ENCODE measurements at regions not wholly inside any gene's neighbourhood (a gene's known extent, or its start where the extent isn't known, plus 50 kb on each side); places are given as distances from the start of the nearest gene placed in this dataset.

DNA sequence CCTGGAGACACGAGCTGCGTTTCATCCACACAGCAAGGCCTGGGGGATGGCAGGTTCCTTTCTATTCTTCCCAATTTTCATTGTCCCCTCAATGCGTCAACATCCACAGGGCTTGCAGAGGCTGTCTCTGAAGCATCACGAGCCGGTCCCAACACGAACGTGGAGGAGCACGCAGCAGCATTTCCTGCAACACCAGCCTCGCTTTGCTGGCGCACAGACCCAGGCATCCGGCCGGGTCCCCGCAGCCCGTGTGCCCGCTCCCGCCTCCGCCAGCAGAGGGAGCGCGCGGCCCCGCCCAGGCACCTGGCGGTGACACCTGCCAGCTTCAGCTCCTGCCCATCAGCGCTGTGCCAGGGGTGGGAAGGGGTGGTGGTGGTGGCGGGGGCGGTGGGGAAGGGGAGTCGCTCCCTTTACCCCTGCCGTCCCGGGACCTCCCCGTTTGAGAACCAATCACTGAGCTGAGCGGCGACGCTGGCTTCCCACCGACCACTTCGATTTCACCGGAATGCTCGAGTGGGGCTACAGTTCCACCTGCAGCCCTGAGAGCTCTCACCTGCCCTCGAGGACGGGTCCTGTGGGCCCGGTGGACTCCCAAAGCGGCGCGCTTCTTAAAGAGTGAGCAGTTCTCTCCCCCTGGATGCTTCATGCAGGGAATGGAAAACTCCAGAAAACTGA is 464.5 kb downstream of the ICE1 start:
- TF ChIP-seq, protein P1, sequence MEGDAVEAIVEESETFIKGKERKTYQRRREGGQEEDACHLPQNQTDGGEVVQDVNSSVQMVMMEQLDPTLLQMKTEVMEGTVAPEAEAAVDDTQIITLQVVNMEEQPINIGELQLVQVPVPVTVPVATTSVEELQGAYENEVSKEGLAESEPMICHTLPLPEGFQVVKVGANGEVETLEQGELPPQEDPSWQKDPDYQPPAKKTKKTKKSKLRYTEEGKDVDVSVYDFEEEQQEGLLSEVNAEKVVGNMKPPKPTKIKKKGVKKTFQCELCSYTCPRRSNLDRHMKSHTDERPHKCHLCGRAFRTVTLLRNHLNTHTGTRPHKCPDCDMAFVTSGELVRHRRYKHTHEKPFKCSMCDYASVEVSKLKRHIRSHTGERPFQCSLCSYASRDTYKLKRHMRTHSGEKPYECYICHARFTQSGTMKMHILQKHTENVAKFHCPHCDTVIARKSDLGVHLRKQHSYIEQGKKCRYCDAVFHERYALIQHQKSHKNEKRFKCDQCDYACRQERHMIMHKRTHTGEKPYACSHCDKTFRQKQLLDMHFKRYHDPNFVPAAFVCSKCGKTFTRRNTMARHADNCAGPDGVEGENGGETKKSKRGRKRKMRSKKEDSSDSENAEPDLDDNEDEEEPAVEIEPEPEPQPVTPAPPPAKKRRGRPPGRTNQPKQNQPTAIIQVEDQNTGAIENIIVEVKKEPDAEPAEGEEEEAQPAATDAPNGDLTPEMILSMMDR (IDR thresholded peaks at IDR 0.05; ENCODE audit: poor library complexity, severe bottlenecking): peak; percentile 92
- Histone ChIP-seq H3K36me3 (ENCODE audit: low read depth) (no peaks in the 10 kb centered on the region), H3K4me1 (ENCODE audit: insufficient read depth, poor library complexity, severe bottlenecking) (no peaks in the 10 kb centered on the region), H3K4me3 (ENCODE audit: severe bottlenecking) (no peak overlapping the region), H3K27me3 (ENCODE audit: insufficient read depth, poor library complexity, severe bottlenecking) (peaks cover 11% of the 10 kb centered on the region), H3K9me3 (ENCODE audit: severe bottlenecking) (no peaks in the 10 kb centered on the region), H3K27ac (ENCODE audit: poor library complexity, severe bottlenecking) (no peak overlapping the region)
- peak; percentile 78 for ATAC-seq (ENCODE audit: low read depth)
- no peak for DNase-seq (ENCODE audit: low spot score)

DNA sequence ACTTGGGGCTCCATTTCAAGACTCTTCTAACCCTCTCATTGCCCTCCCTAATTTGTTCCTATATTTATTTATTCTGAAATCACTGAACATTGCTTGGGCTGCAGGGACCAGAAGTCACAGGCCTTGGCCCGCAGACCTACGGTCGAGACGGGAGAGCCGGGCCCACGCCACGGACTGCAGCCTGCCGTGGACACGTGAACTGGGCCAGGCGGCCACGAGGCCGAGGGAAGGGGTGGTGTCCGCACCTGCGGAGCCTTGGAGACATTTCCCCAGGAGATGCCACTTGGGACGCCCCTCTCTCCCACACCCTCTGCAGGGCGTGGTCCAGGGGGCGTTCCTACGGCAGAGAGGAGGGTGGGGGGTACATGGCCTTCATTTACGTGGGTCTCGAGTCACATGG is 463.9 kb downstream of the ICE1 start:
- Histone ChIP-seq H3K36me3 (ENCODE audit: low read depth) (no peaks in the 10 kb centered on the region), H3K9me3 (ENCODE audit: severe bottlenecking) (no peaks in the 10 kb centered on the region), H3K4me1 (ENCODE audit: insufficient read depth, poor library complexity, severe bottlenecking) (no peaks in the 10 kb centered on the region), H3K27me3 (ENCODE audit: insufficient read depth, poor library complexity, severe bottlenecking) (peaks cover 11% of the 10 kb centered on the region), H3K4me3 (ENCODE audit: severe bottlenecking) (no peak overlapping the region), H3K27ac (ENCODE audit: poor library complexity, severe bottlenecking) (no peak overlapping the region)
- ATAC-seq (ENCODE audit: low read depth) (no peak), DNase-seq (ENCODE audit: low spot score) (no peak)
- TF ChIP-seq, protein P1 (IDR thresholded peaks at IDR 0.05; ENCODE audit: poor library complexity, severe bottlenecking): no peak

DNA sequence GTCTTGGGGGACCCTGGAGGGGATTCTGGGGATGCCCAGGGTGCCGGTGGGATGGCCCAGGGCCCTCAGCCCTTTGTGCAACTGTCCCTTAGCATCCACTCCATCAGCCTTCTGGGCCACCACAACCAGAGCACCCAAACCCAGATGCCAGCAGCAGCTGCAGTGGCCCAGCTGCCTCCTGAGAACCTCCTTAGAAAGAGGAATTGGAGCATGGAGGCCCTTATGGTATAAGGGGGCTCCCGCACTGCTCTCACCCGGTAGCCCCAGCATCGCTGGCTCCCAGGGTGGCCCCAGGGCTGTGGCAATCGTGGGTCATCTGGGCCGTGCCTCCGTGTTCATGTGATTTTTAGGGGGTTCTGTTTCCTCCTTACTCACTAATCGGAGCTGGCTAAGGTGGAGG is 463.3 kb downstream of the ICE1 start:
- no peaks in the 10 kb centered on the region for H3K9me3 ChIP-seq (ENCODE audit: severe bottlenecking)
- no peaks in the 10 kb centered on the region for H3K4me1 ChIP-seq (ENCODE audit: insufficient read depth, poor library complexity, severe bottlenecking)
- H3K4me3 ChIP-seq (ENCODE audit: severe bottlenecking): no peak overlapping the region
- no peak overlapping the region for H3K27ac ChIP-seq (ENCODE audit: poor library complexity, severe bottlenecking)
- DNase-seq (ENCODE audit: low spot score) (no peak), ATAC-seq (ENCODE audit: low read depth) (no peak)
- TF ChIP-seq, protein P1 (IDR thresholded peaks at IDR 0.05; ENCODE audit: poor library complexity, severe bottlenecking): no peak
- peaks cover 16% of the 10 kb centered on the region for H3K27me3 ChIP-seq (ENCODE audit: insufficient read depth, poor library complexity, severe bottlenecking)
- H3K36me3 ChIP-seq (ENCODE audit: low read depth): no peaks in the 10 kb centered on the region

DNA sequence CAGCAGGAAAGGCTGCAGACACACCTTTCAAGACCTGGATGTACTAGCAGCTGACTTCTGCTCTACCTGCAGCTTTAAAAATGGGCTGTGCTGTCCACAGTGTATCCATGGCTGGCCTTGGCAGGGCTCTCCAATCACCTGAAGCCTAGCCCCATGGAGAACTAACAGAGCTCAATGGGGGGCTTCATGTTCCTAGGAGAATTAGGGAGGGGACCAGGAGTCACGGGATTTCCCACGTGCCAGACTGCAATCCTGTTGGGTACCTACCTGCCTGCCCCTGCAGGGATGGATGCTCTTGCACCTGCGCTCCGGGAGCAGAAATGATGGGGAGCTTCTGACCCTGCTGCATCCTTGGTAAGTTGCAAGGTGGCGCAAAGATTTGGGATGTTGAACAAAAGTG is 462.1 kb downstream of the ICE1 start:
- DNase-seq (ENCODE audit: low spot score) (no peak), ATAC-seq (ENCODE audit: low read depth) (no peak)
- Histone ChIP-seq H3K4me1 (ENCODE audit: insufficient read depth, poor library complexity, severe bottlenecking) (no peaks in the 10 kb centered on the region), H3K27ac (ENCODE audit: poor library complexity, severe bottlenecking) (no peak overlapping the region), H3K27me3 (ENCODE audit: insufficient read depth, poor library complexity, severe bottlenecking) (peaks cover 19% of the 10 kb centered on the region), H3K9me3 (ENCODE audit: severe bottlenecking) (no peaks in the 10 kb centered on the region), H3K4me3 (ENCODE audit: severe bottlenecking) (no peak overlapping the region), H3K36me3 (ENCODE audit: low read depth) (no peaks in the 10 kb centered on the region)
- TF ChIP-seq, protein P1 (IDR thresholded peaks at IDR 0.05; ENCODE audit: poor library complexity, severe bottlenecking): no peak

DNA sequence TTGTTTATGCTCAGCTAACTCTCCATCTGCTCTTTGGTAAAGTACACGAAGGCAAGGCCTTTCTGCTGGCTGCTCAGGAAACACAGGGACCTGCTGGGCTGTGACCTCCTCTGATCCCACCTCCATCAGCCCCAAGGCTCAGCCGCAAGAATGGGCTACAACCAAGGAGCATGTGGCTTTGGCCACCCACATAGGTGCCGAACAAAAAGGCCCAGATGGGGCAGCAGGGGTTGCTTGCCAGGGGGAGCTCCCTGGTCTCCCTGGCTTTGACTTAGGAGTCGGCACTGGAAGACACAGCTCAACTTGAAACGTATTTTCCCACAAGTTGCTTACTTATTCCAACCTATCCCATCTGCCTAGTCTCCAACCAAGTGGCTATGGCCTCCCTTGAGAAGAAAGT is 461.1 kb downstream of the ICE1 start:
- TF ChIP-seq, protein P1 (IDR thresholded peaks at IDR 0.05; ENCODE audit: poor library complexity, severe bottlenecking): no peak
- DNase-seq (ENCODE audit: low spot score) (no peak), ATAC-seq (ENCODE audit: low read depth) (no peak)
- Histone ChIP-seq H3K27me3 (ENCODE audit: insufficient read depth, poor library complexity, severe bottlenecking) (peaks cover 19% of the 10 kb centered on the region), H3K4me1 (ENCODE audit: insufficient read depth, poor library complexity, severe bottlenecking) (no peaks in the 10 kb centered on the region), H3K4me3 (ENCODE audit: severe bottlenecking) (no peak overlapping the region), H3K9me3 (ENCODE audit: severe bottlenecking) (no peaks in the 10 kb centered on the region), H3K27ac (ENCODE audit: poor library complexity, severe bottlenecking) (no peak overlapping the region), H3K36me3 (ENCODE audit: low read depth) (no peaks in the 10 kb centered on the region)
